Neutrophil (primary cell): ENCODE measurements at regions not wholly inside any gene's neighbourhood (a gene's known extent, or its start where the extent isn't known, plus 50 kb on each side); places are given as distances from the start of the nearest gene placed in this dataset.

Source experiments
- H3K27ac ChIP-seq: fragments of 200-600 bp; sonication (generic); 2 replicates; pipeline ENCODE4 v1.5.1; 2016; ENCODE audit warnings: mild to moderate bottlenecking, moderate library complexity
- H3K27me3 ChIP-seq: fragments of 200-600 bp; sonication (generic); 2 replicates; pipeline ENCODE4 v1.6.0; 2016; ENCODE audit warnings: mild to moderate bottlenecking
- H3K36me3 ChIP-seq: fragments of 200-600 bp; sonication (generic); 2 replicates; pipeline ENCODE4 v1.5.1; 2017
- H3K4me1 ChIP-seq, 2 experiments: fragments of 200-600 bp in 1 of 2; sonication (generic) in 1 of 2; 1 replicate in 1 of 2; 2 replicates in 1 of 2; pipeline versions ENCODE4 v1.5.1 to v1.6.1; 2013 to 2016; ENCODE audit warnings: low read depth in 1 of 2, low read length in 1 of 2, mild to moderate bottlenecking in 1 of 2, moderate library complexity in 1 of 2; ENCODE audit not compliant: control insufficient read depth in 1 of 2, insufficient read depth in 1 of 2
- H3K4me3 ChIP-seq, 2 experiments: fragments of 200-600 bp in 1 of 2; sonication (generic) in 1 of 2; 1 replicate in 1 of 2; 2 replicates in 1 of 2; pipeline ENCODE4 v1.5.1; 2013 to 2016; ENCODE audit warnings: low read depth in 1 of 2, low read length in 1 of 2, mild to moderate bottlenecking in 1 of 2, moderate library complexity in 1 of 2
- H3K9me3 ChIP-seq: fragments of 200-600 bp; sonication (generic); 2 replicates; pipeline ENCODE4 v1.5.1; 2016
- CTCF ChIP-seq: fragments of 200-600 bp; sonication (generic); IDR thresholded peaks from 2 replicates; pipeline ENCODE4 v1.5.1; 2016; ENCODE audit warnings: antibody characterized with exemption

- TF ChIP-seq CTCF, result no peak
- Histone ChIP-seq H3K36me3 (no peaks in the 10 kb centered on the region), H3K4me3 (no peak overlapping the region), H3K9me3 (no peaks in the 10 kb centered on the region), H3K4me1 (no peaks in the 10 kb centered on the region), H3K27me3 (no peaks in the 10 kb centered on the region), H3K27ac (no peak overlapping the region)
Observed at GRCh38 chr6:165961233-165961632, 206.4 kb downstream of the TBXT start.

- H3K27ac ChIP-seq, result no peak overlapping the region
- TF ChIP-seq CTCF, result no peak
- no peaks in the 10 kb centered on the region for H3K36me3 ChIP-seq
- no peaks in the 10 kb centered on the region for H3K4me1 ChIP-seq
- no peak overlapping the region for H3K4me3 ChIP-seq
- H3K27me3 ChIP-seq, result no peaks in the 10 kb centered on the region
- no peaks in the 10 kb centered on the region for H3K9me3 ChIP-seq
Observed at GRCh38 chr6:165960695-165961094, 207.0 kb downstream of the TBXT start.

- no peaks in the 10 kb centered on the region for H3K9me3 ChIP-seq
- TF ChIP-seq CTCF, result no peak
Observed at GRCh38 chr6:165959627-165960026, 208.0 kb downstream of the TBXT start.

GRCh38 chr6:165956874-165957273, 210.8 kb downstream of the TBXT start:
- Histone ChIP-seq H3K9me3 (no peaks in the 10 kb centered on the region), H3K36me3 (no peaks in the 10 kb centered on the region), H3K4me1 (no peaks in the 10 kb centered on the region), H3K27ac (no peak overlapping the region), H3K4me3 (no peak overlapping the region), H3K27me3 (no peaks in the 10 kb centered on the region)
- TF ChIP-seq CTCF, result no peak

More at GRCh38 chr6:165959627-165960026, 208.0 kb downstream of the TBXT start:
- H3K4me3 ChIP-seq, result no peak overlapping the region
- H3K27ac ChIP-seq, result no peak overlapping the region
- no peaks in the 10 kb centered on the region for H3K27me3 ChIP-seq
- no peaks in the 10 kb centered on the region for H3K36me3 ChIP-seq
- no peaks in the 10 kb centered on the region for H3K4me1 ChIP-seq

- H3K27ac ChIP-seq, result no peak overlapping the region
- H3K4me3 ChIP-seq, result no peak overlapping the region
- no peak for TF ChIP-seq CTCF
- no peaks in the 10 kb centered on the region for H3K9me3 ChIP-seq
- no peaks in the 10 kb centered on the region for H3K4me1 ChIP-seq
- H3K36me3 ChIP-seq, result no peaks in the 10 kb centered on the region
- H3K27me3 ChIP-seq, result no peaks in the 10 kb centered on the region
Observed at GRCh38 chr6:165952514-165952913, 215.1 kb downstream of the TBXT start.

GRCh38 chr6:165950316-165950715, 217.3 kb downstream of the TBXT start:
- no peaks in the 10 kb centered on the region for H3K9me3 ChIP-seq
- no peak overlapping the region for H3K4me3 ChIP-seq
- H3K36me3 ChIP-seq, result no peaks in the 10 kb centered on the region
- no peak overlapping the region for H3K27ac ChIP-seq
- no peaks in the 10 kb centered on the region for H3K27me3 ChIP-seq
- H3K4me1 ChIP-seq, result no peaks in the 10 kb centered on the region
- TF ChIP-seq CTCF, result no peak
